GM03348 (cell line): ENCODE measurements at regions not wholly inside any gene's neighbourhood (a gene's known extent, or its start where the extent isn't known, plus 50 kb on each side); places are given as distances from the start of the nearest gene placed in this dataset.

ENCODE experiments used
- DNase-seq: peaks from one replicate; pipeline ENCODE4 v3.0.0; 2012; ENCODE audit warnings: low spot score

GRCh38 chr6:164214066-164214465, 799.5 kb downstream of the QKI start:
- no peak for DNase-seq

- no peak for DNase-seq
These were observed 796.7 kb downstream of the QKI start for GRCh38 chr6:164211254-164211653.

- DNase-seq = no peak
These were observed 796.3 kb downstream of the QKI start for GRCh38 chr6:164210783-164211182.

- no peak for DNase-seq
These were observed 795.8 kb downstream of the QKI start for GRCh38 chr6:164210323-164210722.

- DNase-seq = no peak
These were observed 793.9 kb downstream of the QKI start for GRCh38 chr6:164208371-164208770.

- DNase-seq = no peak
These were observed 792.4 kb downstream of the QKI start for GRCh38 chr6:164206807-164207423.

- DNase-seq = peak; percentile 11
These were observed 785.6 kb downstream of the QKI start for GRCh38 chr6:164200071-164200470.

GRCh38 chr6:164195942-164196281, 781.4 kb downstream of the QKI start:
- DNase-seq = no peak

- DNase-seq = no peak
These were observed 780.9 kb downstream of the QKI start for GRCh38 chr6:164195278-164195941.

GRCh38 chr6:164188861-164189260, 774.3 kb downstream of the QKI start:
- DNase-seq = no peak

GRCh38 chr6:164185471-164185871, 771.0 kb downstream of the QKI start:
- DNase-seq = no peak

GRCh38 chr6:164184410-164184809, 769.9 kb downstream of the QKI start:
- DNase-seq = no peak

GRCh38 chr6:164183556-164184123, 769.1 kb downstream of the QKI start:
- no peak for DNase-seq

GRCh38 chr6:164178679-164179332, 764.3 kb downstream of the QKI start:
- DNase-seq = no peak

GRCh38 chr6:164169355-164169754, 754.8 kb downstream of the QKI start:
- DNase-seq = no peak

- no peak for DNase-seq
These were observed 754.1 kb downstream of the QKI start for GRCh38 chr6:164168595-164168994.

- no peak for DNase-seq
These were observed 753.4 kb downstream of the QKI start for GRCh38 chr6:164167873-164168405.

- DNase-seq = no peak
These were observed 752.5 kb downstream of the QKI start for GRCh38 chr6:164166996-164167395.

- no peak for DNase-seq
These were observed 752.0 kb downstream of the QKI start for GRCh38 chr6:164166515-164166914.

- no peak for DNase-seq
These were observed 750.4 kb downstream of the QKI start for GRCh38 chr6:164164876-164165275.

- DNase-seq = no peak
These were observed 748.7 kb downstream of the QKI start for GRCh38 chr6:164163239-164163638.

GRCh38 chr6:164159061-164159460, 744.5 kb downstream of the QKI start:
- no peak for DNase-seq

GRCh38 chr6:164154588-164154987, 740.1 kb downstream of the QKI start:
- DNase-seq = no peak
